Prostate gland (tissue), 2 donors: ENCODE measurements at regions not wholly inside any gene's neighbourhood (a gene's known extent, or its start where the extent isn't known, plus 50 kb on each side); places are given as distances from the start of the nearest gene placed in this dataset.
"Not testable (repeated sequence)": the region's sequence is repeated elsewhere in the genome, so short reads cannot be mapped to it uniquely, and the experiment has no call there.

Experiments
- DNase-seq: peaks from one replicate; pipeline ENCODE4 v3.0.0-alpha.2; 2019; ENCODE audit warnings: low spot score
- H3K27ac ChIP-seq, 2 donors: fragments of 200-600 bp; sonication (generic); 2 replicates each; pipeline ENCODE4 v1.5.1; 2017 to 2019
- H3K27me3 ChIP-seq: fragments of 200-600 bp; sonication (generic); replicated peaks from 2 replicates; pipeline ENCODE4 v1.5.1; 2019; ENCODE audit not compliant: insufficient read depth
- H3K36me3 ChIP-seq, 2 donors: fragments of 200-600 bp; sonication (generic); 1 replicate in 1 of 2; 2 replicates in 1 of 2; pipeline versions ENCODE4 v1.5.1 to v1.8.1; 2017 to 2019
- H3K4me1 ChIP-seq: fragments of 200-600 bp; sonication (generic); replicated peaks from 2 replicates; pipeline ENCODE4 v1.5.1; 2019
- H3K4me3 ChIP-seq, 2 donors: fragments of 200-600 bp; sonication (generic); 2 replicates each; pipeline ENCODE4 v1.5.1; 2017 to 2019
- H3K9me3 ChIP-seq: fragments of 200-600 bp; sonication (generic); 2 replicates; pipeline ENCODE4 v1.5.1; 2017
- CTCF ChIP-seq, 4 experiments: fragments of 200-600 bp in 2 of 4; fragments of 450-650 bp in 2 of 4; sonication (generic) in 2 of 4; IDR thresholded peaks; 1 replicate in 3 of 4; 2 replicates in 1 of 4; pipeline ENCODE4 v1.5.1; 2016 to 2019; ENCODE audit warnings: antibody characterized with exemption in 4 of 4, mild to moderate bottlenecking in 2 of 4, moderate library complexity in 2 of 4
- POLR2A ChIP-seq: fragments of 450-650 bp; IDR thresholded peaks from one replicate; pipeline ENCODE4 v1.6.1; 2016; ENCODE audit warnings: antibody characterized with exemption, mild to moderate bottlenecking
- POLR2AphosphoS5 ChIP-seq: sonication (generic); formaldehyde crosslinking; IDR thresholded peaks from one replicate; pipeline ENCODE4 v1.6.1; 2017; ENCODE audit warnings: antibody characterized with exemption
- WGBS: methylation state at CpG from one replicate; pipeline ENCODE4 v1.1.5; 2018; 5-methylcytosine and 5-hydroxymethylcytosine counted together
- intact Hi-C: fragments of 100-400 bp; cut with DNase I; formaldehyde crosslinking; loops from one replicate; pipeline ENCODE4 v1.14.2; 2022

- DNase-seq: no peak
- WGBS: 81% methylated on average over 2 of the region's 2 CpGs
- Histone ChIP-seq H3K36me3 (no peaks in the 10 kb centered on the region), H3K4me1 (no peaks in the 10 kb centered on the region), H3K27ac (no peak overlapping the region), H3K27me3 (no peaks in the 10 kb centered on the region), H3K4me3 (no peak overlapping the region), H3K9me3 (no peaks in the 10 kb centered on the region)
- TF ChIP-seq CTCF (IDR thresholded peaks at IDR 0.05): no peak
- intact Hi-C loops: no loop called here
Observed at GRCh38 chr1:67503974-67504373, 73.8 kb upstream of the SERBP1 start.

DNA sequence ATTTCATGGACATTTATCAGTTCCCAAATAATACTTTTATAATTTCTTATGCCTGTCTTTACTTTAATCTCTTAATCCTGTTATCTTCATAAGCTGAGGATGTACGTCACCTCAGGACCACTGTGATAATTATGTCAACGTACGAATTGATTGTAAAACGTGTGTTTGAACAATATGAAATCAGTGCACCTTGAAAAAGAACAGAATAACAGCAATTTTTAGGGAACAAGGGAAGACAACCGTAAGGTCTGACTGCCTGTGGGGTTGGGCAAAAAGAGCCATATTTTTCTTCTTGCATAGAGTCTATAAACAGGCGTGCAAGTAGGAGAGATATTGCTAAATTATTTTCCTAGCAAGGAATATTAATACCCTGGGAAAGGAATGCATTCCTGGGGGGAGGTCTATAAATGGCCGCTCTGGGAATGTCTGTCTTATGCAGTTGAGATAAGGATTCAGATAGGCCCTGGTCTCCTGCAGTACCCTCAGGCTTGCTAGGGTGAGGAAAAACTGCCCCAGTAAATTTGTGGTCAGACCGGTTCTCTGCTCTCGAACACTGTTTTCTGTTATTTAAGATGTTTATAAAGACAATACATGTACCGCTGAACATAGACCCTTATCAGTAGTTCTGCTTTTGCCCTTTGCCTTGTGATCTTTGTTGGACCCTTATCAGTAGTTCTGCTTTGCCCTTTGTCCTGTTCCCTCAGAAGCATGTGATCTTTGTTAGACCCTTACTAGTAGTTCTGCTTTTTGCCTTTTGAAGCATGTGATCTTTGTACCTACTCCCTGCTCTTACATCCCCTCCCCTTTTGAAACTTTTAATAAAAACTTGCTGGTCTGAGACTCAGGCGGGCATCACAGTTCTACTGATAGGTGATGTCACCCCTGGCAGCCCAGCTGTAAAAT is 83.4 kb upstream of the SERBP1 start:
- 85% methylated on average over 11 of the region's 11 CpGs for WGBS
- intact Hi-C loops, H3K9me3 ChIP-seq, H3K27me3 ChIP-seq, H3K27ac ChIP-seq, H3K4me3 ChIP-seq, DNase-seq, H3K36me3 ChIP-seq, H3K4me1 ChIP-seq: not testable (repeated sequence)

DNA sequence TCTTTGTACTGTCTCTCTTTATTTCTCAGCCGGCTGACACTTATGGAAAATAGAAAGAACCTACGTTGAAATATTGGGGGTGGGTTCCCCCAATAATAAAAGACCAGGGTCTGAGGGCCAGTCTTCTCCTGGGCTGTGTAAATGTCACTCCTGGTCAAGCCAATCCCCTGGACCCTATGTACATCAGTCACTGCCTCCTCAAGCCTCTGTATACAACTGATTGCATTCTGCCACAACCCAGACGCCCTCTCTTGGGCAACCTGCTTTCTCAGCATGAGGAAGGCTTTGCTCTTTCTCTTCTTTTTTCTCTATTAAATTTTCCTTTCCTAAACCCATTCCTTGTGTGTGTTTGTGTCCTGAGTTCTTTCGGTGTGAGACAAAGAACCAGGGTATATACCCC is 84.1 kb upstream of the SERBP1 start:
- Histone ChIP-seq H3K4me1 (no peaks in the 10 kb centered on the region), H3K4me3 (no peak overlapping the region), H3K27ac (no peak overlapping the region), H3K36me3 (no peaks in the 10 kb centered on the region), H3K27me3 (no peaks in the 10 kb centered on the region), H3K9me3 (no peaks in the 10 kb centered on the region)
- DNase-seq: no peak
- no peak for TF ChIP-seq POLR2A
- no peak for TF ChIP-seq CTCF (IDR thresholded peaks at IDR 0.05)
- TF ChIP-seq POLR2AphosphoS5: no peak
- intact Hi-C loops: no loop called here
- WGBS: 92% methylated on average over 4 of the region's 4 CpGs

DNA sequence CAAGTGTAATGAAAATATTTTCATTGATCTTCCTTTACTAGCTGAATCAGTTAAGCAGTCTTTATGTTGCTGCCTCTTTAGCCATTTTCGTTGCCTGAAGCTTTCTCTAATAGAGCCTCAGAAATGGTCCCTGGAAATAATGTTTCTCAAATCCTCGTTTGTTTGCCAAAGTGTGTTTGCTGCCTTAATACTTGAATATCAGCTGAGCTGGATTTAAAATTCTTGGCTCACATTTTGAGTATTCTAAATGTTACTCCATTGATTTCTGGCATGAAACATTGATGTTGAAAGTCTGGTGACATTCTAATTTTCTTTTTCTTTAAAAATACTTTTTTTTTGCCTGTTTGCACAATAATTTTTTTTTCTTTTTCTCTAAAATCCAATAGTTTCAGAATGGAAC is 84.6 kb upstream of the SERBP1 start:
- DNase-seq: no peak
- H3K27ac ChIP-seq: no peak overlapping the region
- intact Hi-C loops: no loop called here
- H3K9me3 ChIP-seq: no peaks in the 10 kb centered on the region
- H3K4me3 ChIP-seq: no peak overlapping the region
- no peaks in the 10 kb centered on the region for H3K27me3 ChIP-seq
- WGBS: 62% methylated on average over 2 of the region's 2 CpGs
- no peak for TF ChIP-seq CTCF (IDR thresholded peaks at IDR 0.05)
- no peak for TF ChIP-seq POLR2AphosphoS5
- TF ChIP-seq POLR2A: no peak
- H3K36me3 ChIP-seq: no peaks in the 10 kb centered on the region
- H3K4me1 ChIP-seq: no peaks in the 10 kb centered on the region

GRCh38 chr1:67515324-67516080 is 85.3 kb upstream of the SERBP1 start:
- whole genome bisulfite sequencing: 74% methylated on average over 2 of the region's 2 CpGs
- H3K9me3 ChIP-seq: no peaks in the 10 kb centered on the region
- no peaks in the 10 kb centered on the region for H3K27me3 ChIP-seq
- no peaks in the 10 kb centered on the region for H3K36me3 ChIP-seq
- H3K27ac ChIP-seq: no peak overlapping the region
- no peak for TF ChIP-seq CTCF (IDR thresholded peaks at IDR 0.05)
- TF ChIP-seq POLR2AphosphoS5: no peak
- no peak for TF ChIP-seq POLR2A
- intact Hi-C loops: no loop called here
- no peak for DNase-seq
- no peaks in the 10 kb centered on the region for H3K4me1 ChIP-seq
- no peak overlapping the region for H3K4me3 ChIP-seq
